AG10803 (cell line): ENCODE measurements at regions not wholly inside any gene's neighbourhood (a gene's known extent, or its start where the extent isn't known, plus 50 kb on each side); places are given as distances from the start of the nearest gene placed in this dataset.

Experiments
- DNase-seq: peaks from one replicate; pipeline ENCODE4 v3.0.0; 2010; ENCODE audit warnings: low read depth
- H3K4me3 ChIP-seq: 2 replicates; pipeline ENCODE4 v1.5.1; 2011; ENCODE audit warnings: mild to moderate bottlenecking, low read length, control low read depth
- CTCF ChIP-seq: conservative IDR thresholded peaks from 2 replicates; pipeline ENCODE4 v1.5.1; 2011; ENCODE audit warnings: mild to moderate bottlenecking, low read length, control low read depth, inconsistent platforms

- no peak overlapping the region for H3K4me3 ChIP-seq
- no peak for TF ChIP-seq CTCF
- no peak for DNase-seq
Measured at GRCh38 chr5:112687306-112687705, 50.4 kb upstream of the APC start.
